ENCODE measurements at regions not wholly inside any gene's neighbourhood (a gene's known extent, or its start where the extent isn't known, plus 50 kb on each side); places are given as distances from the start of the nearest gene placed in this dataset.

DNA sequence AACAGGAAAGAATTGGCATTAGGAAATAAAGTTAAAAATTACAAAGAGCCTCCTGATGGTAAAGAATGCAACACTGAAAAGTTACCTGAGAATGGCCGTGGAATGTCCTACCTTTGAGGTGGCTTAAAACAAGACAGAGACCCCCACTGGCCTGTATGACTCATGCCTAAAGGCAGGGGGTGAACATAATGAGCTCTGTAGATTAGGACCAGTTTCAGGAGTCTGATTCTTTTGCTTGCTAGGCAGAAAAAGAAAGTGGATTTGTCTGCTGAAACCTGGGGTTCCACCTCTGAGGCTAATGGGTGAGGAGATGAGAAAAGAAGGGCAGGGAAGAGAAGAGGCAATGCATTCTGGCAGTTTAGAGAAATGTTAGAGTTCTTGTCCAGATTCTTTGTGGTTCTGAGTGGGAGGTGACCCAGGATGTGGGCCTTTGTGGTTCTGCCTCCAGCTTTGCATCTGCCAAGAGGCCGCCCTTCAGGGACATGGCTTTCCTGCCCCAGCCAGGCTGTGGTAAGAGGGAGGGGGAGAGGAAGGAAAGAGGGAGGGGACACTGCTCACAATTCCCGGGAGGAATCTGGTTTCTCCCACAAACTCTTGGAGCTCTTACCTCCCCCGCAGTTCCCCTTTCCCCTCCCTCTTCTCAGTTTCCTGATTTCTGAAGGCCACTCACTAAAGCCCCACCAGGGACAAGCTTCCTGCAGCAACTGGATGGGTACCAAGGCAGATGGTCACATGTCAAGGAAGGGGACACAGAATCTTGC is 109.6 kb downstream of the EFNB1 start:
- Histone ChIP-seq H3K9me2 (replicated peaks; ENCODE audit: control insufficient read depth, low read length) (no peaks in the 10 kb centered on the region), H3F3A (ENCODE audit: control insufficient read depth, insufficient read depth) (no peaks in the 10 kb centered on the region), H3K4me2 (ENCODE audit: low read length) (no peak overlapping the region), H3K4me3 (ENCODE audit: low read length) (no peak overlapping the region), H3K36me3 (ENCODE audit: control insufficient read depth, low read length) (no peaks in the 10 kb centered on the region), H3K79me2 (ENCODE audit: control insufficient read depth, low read length) (no peaks in the 10 kb centered on the region), H3K27me3 (ENCODE audit: control insufficient read depth, low read length) (no peaks in the 10 kb centered on the region), H3K27ac (ENCODE audit: low read depth, low read length) (no peak overlapping the region), H3K9me3 (ENCODE audit: control insufficient read depth, insufficient read depth, low read length) (no peaks in the 10 kb centered on the region), H4K20me1 (ENCODE audit: control insufficient read depth, insufficient read depth, low read depth, low read length) (no peaks in the 10 kb centered on the region), H3K4me1 (ENCODE audit: control insufficient read depth, low read length) (no peaks in the 10 kb centered on the region)
- no peak for TF ChIP-seq EZH2phosphoT487 (IDR thresholded peaks at IDR 0.05; ENCODE audit: borderline replicate concordance, low read length)
- TF ChIP-seq CTCF (IDR thresholded peaks at IDR 0.05; ENCODE audit: low read depth, low read length, poor library complexity, severe bottlenecking) = no peak

DNA sequence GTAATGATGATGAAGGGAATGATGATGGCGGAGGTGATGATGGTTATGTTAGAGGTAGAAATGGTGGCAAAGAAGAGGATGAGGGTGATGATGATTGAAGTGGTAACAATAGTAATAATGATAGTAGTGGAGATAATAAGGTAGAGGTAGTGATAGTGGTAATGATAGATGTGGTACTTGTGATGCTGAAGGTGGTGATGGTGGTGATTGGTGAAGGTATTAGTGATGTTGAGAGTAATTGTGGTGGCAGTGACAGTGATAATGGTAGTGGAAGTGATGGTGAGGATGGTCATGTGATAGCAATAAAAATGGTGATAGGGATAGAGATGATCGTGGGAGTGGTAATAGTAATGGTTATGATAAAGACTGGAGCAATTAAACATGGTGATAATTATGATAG is 108.8 kb downstream of the EFNB1 start:
- no peaks in the 10 kb centered on the region for H3K36me3 ChIP-seq (ENCODE audit: control insufficient read depth, low read length)
- H4K20me1 ChIP-seq (ENCODE audit: control insufficient read depth, insufficient read depth, low read depth, low read length) = no peaks in the 10 kb centered on the region
- no peaks in the 10 kb centered on the region for H3K79me2 ChIP-seq (ENCODE audit: control insufficient read depth, low read length)
- TF ChIP-seq CTCF (IDR thresholded peaks at IDR 0.05; ENCODE audit: low read depth, low read length, poor library complexity, severe bottlenecking) = no peak
- TF ChIP-seq EZH2phosphoT487 (IDR thresholded peaks at IDR 0.05; ENCODE audit: borderline replicate concordance, low read length) = no peak
- no peak overlapping the region for H3K27ac ChIP-seq (ENCODE audit: low read depth, low read length)
- no peak overlapping the region for H3K4me3 ChIP-seq (ENCODE audit: low read length)
- H3K27me3 ChIP-seq (ENCODE audit: control insufficient read depth, low read length) = no peaks in the 10 kb centered on the region
- H3K9me3 ChIP-seq (ENCODE audit: control insufficient read depth, insufficient read depth, low read length) = no peaks in the 10 kb centered on the region
- no peaks in the 10 kb centered on the region for H3F3A ChIP-seq (ENCODE audit: control insufficient read depth, insufficient read depth)
- no peaks in the 10 kb centered on the region for H3K9me2 ChIP-seq (replicated peaks; ENCODE audit: control insufficient read depth, low read length)
- H3K4me2 ChIP-seq (ENCODE audit: low read length) = no peak overlapping the region
- H3K4me1 ChIP-seq (ENCODE audit: control insufficient read depth, low read length) = no peaks in the 10 kb centered on the region

DNA sequence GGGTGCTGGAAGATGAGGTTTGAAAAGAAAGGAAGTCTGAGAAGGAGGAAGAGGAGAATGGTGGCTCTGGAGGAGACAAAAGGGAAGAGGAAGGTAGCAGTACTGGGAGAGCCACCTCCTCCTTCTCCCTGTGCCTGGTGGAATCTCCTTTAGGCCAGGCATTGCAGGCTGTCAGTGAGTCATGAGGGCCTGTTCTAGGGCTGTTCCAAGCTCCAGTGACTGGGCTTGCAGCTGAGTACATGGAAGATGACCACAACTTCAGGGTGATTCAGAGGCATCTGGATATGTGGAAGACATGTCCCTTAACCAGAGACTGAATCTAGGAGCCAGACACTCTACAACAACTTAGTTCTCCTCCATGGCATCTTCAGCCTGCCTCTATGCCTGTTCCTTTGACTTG is 107.8 kb downstream of the EFNB1 start:
- no peaks in the 10 kb centered on the region for H4K20me1 ChIP-seq (ENCODE audit: control insufficient read depth, insufficient read depth, low read depth, low read length)
- no peak overlapping the region for H3K4me3 ChIP-seq (ENCODE audit: low read length)
- H3K36me3 ChIP-seq (ENCODE audit: control insufficient read depth, low read length) = no peaks in the 10 kb centered on the region
- no peak overlapping the region for H3K4me2 ChIP-seq (ENCODE audit: low read length)
- H3K27ac ChIP-seq (ENCODE audit: low read depth, low read length) = no peak overlapping the region
- no peaks in the 10 kb centered on the region for H3K27me3 ChIP-seq (ENCODE audit: control insufficient read depth, low read length)
- TF ChIP-seq EZH2phosphoT487 (IDR thresholded peaks at IDR 0.05; ENCODE audit: borderline replicate concordance, low read length) (no peak), CTCF (IDR thresholded peaks at IDR 0.05; ENCODE audit: low read depth, low read length, poor library complexity, severe bottlenecking) (no peak)
- no peaks in the 10 kb centered on the region for H3K79me2 ChIP-seq (ENCODE audit: control insufficient read depth, low read length)
- no peaks in the 10 kb centered on the region for H3F3A ChIP-seq (ENCODE audit: control insufficient read depth, insufficient read depth)
- H3K4me1 ChIP-seq (ENCODE audit: control insufficient read depth, low read length) = no peaks in the 10 kb centered on the region
- no peaks in the 10 kb centered on the region for H3K9me3 ChIP-seq (ENCODE audit: control insufficient read depth, insufficient read depth, low read length)
- H3K9me2 ChIP-seq (replicated peaks; ENCODE audit: control insufficient read depth, low read length) = no peaks in the 10 kb centered on the region

Measured in DOHH2 (cell line).